Endothelial cell of umbilical vein (primary cell): ENCODE measurements at regions not wholly inside any gene's neighbourhood (a gene's known extent, or its start where the extent isn't known, plus 50 kb on each side); places are given as distances from the start of the nearest gene placed in this dataset.

Experiments
- BruUV-seq: library from RNA; stranded (reverse); fragments of 400-500 nt; replicated peaks from 2 replicates; lab custom pipeline; 2021; lab: Mats Ljungman, UMichigan
- CTCF ChIA-PET: fragments of 300-600, 350-600 bp; sonication (Branson Sonifier 250); formaldehyde crosslinking; loops from one replicate; lab custom pipeline; 2021; ENCODE audit warnings: antibody characterized with exemption, inconsistent platforms; lab: Charles Lee
- POLR2A ChIA-PET: fragments of 300-600, 350-600 bp; sonication (Branson Sonifier 250); formaldehyde crosslinking; loops from one replicate; lab custom pipeline; 2021; ENCODE audit warnings: antibody characterized with exemption, inconsistent platforms; lab: Charles Lee
- DNase-seq: peaks from one replicate; pipeline ENCODE4 v3.0.0-alpha.2; 2011; ENCODE audit warnings: low read depth, low spot score
- FAIRE-seq: peaks from 2 replicates; lab custom pipeline; 2011; peaks lifted over from hg19 to GRCh38; lab: Jason Lieb, UNC
- H2AFZ ChIP-seq: 2 replicates; pipeline ENCODE4 v1.6.0; 2012; ENCODE audit warnings: low read depth, low read length, control low read depth, inconsistent platforms
- H3K27ac ChIP-seq: 2 replicates; pipeline ENCODE4 v1.5.1; 2011; ENCODE audit warnings: low read depth, mild to moderate bottlenecking, control low read depth, low read length, moderate library complexity; ENCODE audit not compliant: insufficient read depth
- H3K27me3 ChIP-seq, 2 experiments: 2 replicates each; pipeline versions ENCODE4 v1.6.0 to v1.6.1; 2011; ENCODE audit warnings: low read length in 2 of 2, mixed read lengths in 1 of 2; ENCODE audit not compliant: control insufficient read depth in 2 of 2, insufficient read depth in 2 of 2
- H3K36me3 ChIP-seq, 2 experiments: 2 replicates in 1 of 2; 3 replicates in 1 of 2; pipeline ENCODE4 v1.5.1; 2011; ENCODE audit warnings: low read length in 2 of 2, mild to moderate bottlenecking in 1 of 2, moderate library complexity in 1 of 2; ENCODE audit not compliant: control insufficient read depth in 2 of 2, insufficient read depth in 2 of 2; ENCODE audit errors: extremely low read depth in 1 of 2
- H3K4me1 ChIP-seq: 3 replicates; pipeline ENCODE4 v1.5.1; 2011; ENCODE audit warnings: mild to moderate bottlenecking, low read length; ENCODE audit not compliant: control insufficient read depth, insufficient read depth; ENCODE audit errors: extremely low read depth
- H3K4me2 ChIP-seq: 2 replicates; pipeline ENCODE4 v1.6.1; 2011; ENCODE audit warnings: low read length, control low read depth, mixed read lengths; ENCODE audit not compliant: insufficient read depth
- H3K4me3 ChIP-seq, 3 experiments: fragments of 200-600 bp in 1 of 3; sonication (generic), shearing (Covaris generic) in 1 of 3; replicated peaks in 1 of 3; 2 replicates each; pipeline ENCODE4 v1.5.1; 2011 to 2016; ENCODE audit warnings: control low read depth in 3 of 3, low read length in 3 of 3, mild to moderate bottlenecking in 2 of 3, inconsistent platforms in 1 of 3, low read depth in 1 of 3, moderate library complexity in 1 of 3; ENCODE audit not compliant: insufficient read depth in 1 of 3
- H3K79me2 ChIP-seq: 2 replicates; pipeline ENCODE4 v1.6.0; 2012; ENCODE audit warnings: low read length, inconsistent platforms; ENCODE audit not compliant: control insufficient read depth, insufficient read depth
- H3K9ac ChIP-seq: replicated peaks from 2 replicates; pipeline ENCODE3; 2011; ENCODE audit warnings: low read length, control low read depth; ENCODE audit not compliant: insufficient read depth; ENCODE audit errors: extremely low read depth
- H3K9me1 ChIP-seq: replicated peaks from 3 replicates; pipeline ENCODE4 v1.6.0; 2011; ENCODE audit warnings: mild to moderate bottlenecking, low read length; ENCODE audit not compliant: control insufficient read depth, insufficient read depth; ENCODE audit errors: extremely low read depth
- H3K9me3 ChIP-seq: replicated peaks from 2 replicates; pipeline ENCODE4 v1.5.1; 2012; ENCODE audit warnings: low read length, inconsistent platforms; ENCODE audit not compliant: control insufficient read depth, insufficient read depth
- H4K20me1 ChIP-seq: replicated peaks from 2 replicates; pipeline ENCODE3; 2011; ENCODE audit warnings: mild to moderate bottlenecking, low read length; ENCODE audit not compliant: control insufficient read depth, insufficient read depth; ENCODE audit errors: extremely low read depth
- EZH2 ChIP-seq: IDR thresholded peaks from 2 replicates; pipeline ENCODE4 v1.6.1; 2012; ENCODE audit warnings: borderline replicate concordance, low read depth, mild to moderate bottlenecking, moderate library complexity, low read length, inconsistent platforms; ENCODE audit not compliant: severe bottlenecking
- FOS ChIP-seq: IDR thresholded peaks from 2 replicates; pipeline ENCODE4 v1.6.1; 2011; ENCODE audit warnings: mild to moderate bottlenecking, low read length, moderate library complexity, borderline replicate concordance; ENCODE audit not compliant: insufficient read depth
- GATA2 ChIP-seq: IDR thresholded peaks from 2 replicates; pipeline ENCODE4 v1.7.0; 2011; ENCODE audit warnings: low read depth, mild to moderate bottlenecking, moderate library complexity, mixed read lengths, low read length; ENCODE audit not compliant: insufficient read length, insufficient read depth
- JUN ChIP-seq: IDR thresholded peaks from 2 replicates; pipeline ENCODE4 v1.6.1; 2011; ENCODE audit warnings: borderline replicate concordance, low read depth; ENCODE audit not compliant: insufficient read length, insufficient read depth
- MYC ChIP-seq: IDR thresholded peaks from one replicate; pipeline ENCODE4 v1.6.1; 2011; ENCODE audit warnings: mild to moderate bottlenecking, low read depth, low read length
- POLR2A ChIP-seq: IDR thresholded peaks from 2 replicates; pipeline ENCODE4 v1.6.1; 2012; ENCODE audit warnings: low read depth, mild to moderate bottlenecking, control low read depth, low read length
- POLR2AphosphoS5 ChIP-seq: IDR thresholded peaks from 2 replicates; pipeline ENCODE4 v1.6.1; 2012; ENCODE audit warnings: low read depth, mild to moderate bottlenecking, control low read depth, low read length, moderate library complexity; ENCODE audit not compliant: insufficient read depth
- dilution Hi-C: fragments of 300-500 bp; cut with MboI; formaldehyde crosslinking; loops from one replicate; pipeline ENCODE4 v1.15.0; 2019; ENCODE audit warnings: low sequenced_read_pairs; ENCODE audit not compliant: extremely low pct_ligation_motif_present
- intact Hi-C: fragments of 100-400 bp; cut with micrococcal nuclease; formaldehyde crosslinking; loops from one replicate; pipeline ENCODE4 v1.10.0; 2022
- TF ChIP-seq, protein P1 (sequence below): IDR thresholded peaks from 2 replicates; pipeline ENCODE4 v1.6.1; 2011; ENCODE audit not compliant: insufficient read depth, insufficient read length
- TF ChIP-seq, protein P2 (sequence below), 2 donors: IDR thresholded peaks; 1 replicate in 1 of 2; 2 replicates in 1 of 2; pipeline ENCODE4 v1.5.1; 2011; ENCODE audit warnings: low read length in 2 of 2, mild to moderate bottlenecking in 2 of 2, moderate library complexity in 2 of 2, control low read depth in 1 of 2, inconsistent platforms in 1 of 2, low read depth in 1 of 2; ENCODE audit not compliant: insufficient read depth in 1 of 2; ENCODE audit errors: extremely low read depth in 1 of 2

DNA sequence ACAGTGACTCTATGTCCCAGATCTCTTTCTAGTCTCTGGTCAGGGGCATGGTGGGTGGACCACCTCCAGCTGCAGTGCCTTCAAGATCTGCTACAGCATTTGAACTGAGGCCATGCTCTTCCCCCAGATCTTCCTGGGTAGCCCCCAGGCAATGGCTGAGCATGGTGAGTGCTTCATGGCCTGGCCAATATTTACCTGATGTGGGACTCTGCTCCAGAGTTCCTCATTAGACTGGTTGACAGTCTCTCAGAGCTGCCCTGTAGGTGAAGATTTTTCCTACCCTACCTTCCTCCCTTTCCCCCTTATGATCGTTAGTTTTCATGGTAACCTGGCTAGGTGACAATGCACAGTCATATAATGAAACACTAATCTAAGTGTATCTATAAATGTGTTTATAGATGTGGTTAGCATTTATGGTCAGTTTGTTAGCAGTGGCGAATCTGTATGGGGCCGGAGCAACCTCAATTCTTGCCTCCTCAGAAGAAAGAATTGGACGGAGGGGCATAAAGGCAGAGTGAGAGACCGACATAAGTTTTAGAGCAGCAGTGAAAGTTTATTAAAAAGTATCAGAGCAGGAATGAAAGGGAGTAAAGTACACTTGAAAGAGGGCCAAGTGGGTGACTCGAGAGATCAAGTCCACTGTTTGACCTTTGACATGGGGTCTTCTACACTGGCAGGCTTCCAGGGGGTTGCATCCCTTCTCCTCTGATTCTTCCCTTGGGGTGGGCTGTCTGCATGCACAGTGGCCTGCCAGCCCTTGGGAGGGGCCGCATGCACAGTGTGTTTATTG lies 256.3 kb downstream of the CD83 start:
- Histone ChIP-seq H3K4me1 (no peaks in the 10 kb centered on the region), H3K4me3 (no peak overlapping the region), H2AFZ (no peak overlapping the region), H3K36me3 (no peaks in the 10 kb centered on the region), H3K9me1 (no peaks in the 10 kb centered on the region), H3K27me3 (no peaks in the 10 kb centered on the region), H3K9ac (no peak overlapping the region), H3K27ac (no peak overlapping the region), H4K20me1 (no peaks in the 10 kb centered on the region), H3K79me2 (no peaks in the 10 kb centered on the region), H3K9me3 (no peaks in the 10 kb centered on the region), H3K4me2 (no peak overlapping the region)
- intact Hi-C loops: no loop called here
- no TSS peak for BruUV-seq
- ChIA-PET CTCF (no interaction called here), POLR2A (no interaction called here)
- FAIRE-seq (no peak), DNase-seq (no peak)
- dilution Hi-C loops: no loop called here
- TF ChIP-seq MYC (no peak), POLR2AphosphoS5 (no peak), POLR2A (no peak), EZH2 (no peak), GATA2 (no peak), FOS (no peak), JUN (no peak)
- TF ChIP-seq, protein P1, sequence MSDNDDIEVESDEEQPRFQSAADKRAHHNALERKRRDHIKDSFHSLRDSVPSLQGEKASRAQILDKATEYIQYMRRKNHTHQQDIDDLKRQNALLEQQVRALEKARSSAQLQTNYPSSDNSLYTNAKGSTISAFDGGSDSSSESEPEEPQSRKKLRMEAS: no peak
- TF ChIP-seq, protein P2, sequence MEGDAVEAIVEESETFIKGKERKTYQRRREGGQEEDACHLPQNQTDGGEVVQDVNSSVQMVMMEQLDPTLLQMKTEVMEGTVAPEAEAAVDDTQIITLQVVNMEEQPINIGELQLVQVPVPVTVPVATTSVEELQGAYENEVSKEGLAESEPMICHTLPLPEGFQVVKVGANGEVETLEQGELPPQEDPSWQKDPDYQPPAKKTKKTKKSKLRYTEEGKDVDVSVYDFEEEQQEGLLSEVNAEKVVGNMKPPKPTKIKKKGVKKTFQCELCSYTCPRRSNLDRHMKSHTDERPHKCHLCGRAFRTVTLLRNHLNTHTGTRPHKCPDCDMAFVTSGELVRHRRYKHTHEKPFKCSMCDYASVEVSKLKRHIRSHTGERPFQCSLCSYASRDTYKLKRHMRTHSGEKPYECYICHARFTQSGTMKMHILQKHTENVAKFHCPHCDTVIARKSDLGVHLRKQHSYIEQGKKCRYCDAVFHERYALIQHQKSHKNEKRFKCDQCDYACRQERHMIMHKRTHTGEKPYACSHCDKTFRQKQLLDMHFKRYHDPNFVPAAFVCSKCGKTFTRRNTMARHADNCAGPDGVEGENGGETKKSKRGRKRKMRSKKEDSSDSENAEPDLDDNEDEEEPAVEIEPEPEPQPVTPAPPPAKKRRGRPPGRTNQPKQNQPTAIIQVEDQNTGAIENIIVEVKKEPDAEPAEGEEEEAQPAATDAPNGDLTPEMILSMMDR (IDR thresholded peaks at IDR 0.05; ENCODE audit: extremely low read depth in 1 of 2, insufficient read depth in 1 of 2, low read depth in 1 of 2, low read length in 2 of 2): no peak
